ENCODE measurements at regions not wholly inside any gene's neighbourhood (a gene's known extent, or its start where the extent isn't known, plus 50 kb on each side); places are given as distances from the start of the nearest gene placed in this dataset.

DNA sequence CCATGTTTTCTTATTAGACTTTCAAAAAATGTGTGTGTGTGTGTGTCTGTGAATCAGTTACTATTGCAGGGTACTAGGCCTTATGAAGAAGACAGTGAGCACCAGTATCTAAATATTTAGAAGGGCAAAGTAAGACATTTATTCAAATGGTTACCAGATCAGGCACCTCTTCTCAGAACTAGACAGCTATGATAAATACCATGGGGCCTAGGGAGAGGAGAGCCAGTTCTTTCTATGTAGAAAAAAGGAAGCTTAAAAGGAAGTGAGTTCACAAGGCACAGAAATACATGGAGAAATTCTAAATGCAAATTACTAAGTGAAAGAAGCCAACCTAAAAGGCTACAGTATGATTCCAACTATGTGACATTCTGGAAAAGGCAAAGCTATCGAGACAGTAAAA is 261.3 kb downstream of the SOX11 start:
- no peak for DNase-seq (ENCODE audit: low read depth in 2 of 2)

DNA sequence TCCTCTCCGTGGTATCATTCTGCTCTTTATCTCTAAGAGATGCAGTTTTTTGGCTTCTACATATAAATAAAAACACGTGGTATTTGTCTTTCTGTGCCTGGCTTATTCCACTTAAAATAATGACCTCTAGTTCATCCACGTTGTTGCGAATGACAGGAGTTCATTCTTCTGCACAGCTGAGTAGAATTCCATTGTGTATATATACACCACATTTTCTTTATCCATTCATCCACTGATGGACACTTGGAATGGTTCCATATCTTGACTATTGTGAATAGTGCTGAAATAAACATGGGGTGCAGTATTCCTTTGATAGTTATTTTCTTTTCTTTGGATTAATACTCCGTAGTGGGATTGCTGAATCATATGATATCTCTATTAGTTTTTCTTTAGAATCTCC is 262.3 kb downstream of the SOX11 start:
- no peak for DNase-seq (ENCODE audit: low read depth in 2 of 2)

DNA sequence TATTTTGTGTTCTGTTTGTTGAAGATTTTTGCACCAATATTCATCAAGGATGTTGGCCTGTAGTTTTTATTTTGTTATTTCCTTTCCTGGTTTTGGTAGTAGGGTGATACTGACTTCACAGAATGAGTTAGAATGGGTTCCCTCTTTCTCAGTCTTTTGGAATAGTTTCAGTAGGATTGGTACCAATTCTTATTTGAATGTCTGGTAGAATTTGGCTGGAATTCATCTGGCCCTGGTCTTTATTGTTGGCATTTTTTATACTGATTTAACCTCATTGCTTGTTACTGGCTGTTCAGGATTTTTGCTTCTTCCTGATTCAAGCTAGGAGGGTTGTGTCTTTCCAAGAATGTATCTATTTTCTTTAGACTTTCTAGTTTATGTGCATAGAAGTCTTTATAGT is 263.7 kb downstream of the SOX11 start:
- DNase-seq (ENCODE audit: low read depth in 2 of 2), result no peak

DNA sequence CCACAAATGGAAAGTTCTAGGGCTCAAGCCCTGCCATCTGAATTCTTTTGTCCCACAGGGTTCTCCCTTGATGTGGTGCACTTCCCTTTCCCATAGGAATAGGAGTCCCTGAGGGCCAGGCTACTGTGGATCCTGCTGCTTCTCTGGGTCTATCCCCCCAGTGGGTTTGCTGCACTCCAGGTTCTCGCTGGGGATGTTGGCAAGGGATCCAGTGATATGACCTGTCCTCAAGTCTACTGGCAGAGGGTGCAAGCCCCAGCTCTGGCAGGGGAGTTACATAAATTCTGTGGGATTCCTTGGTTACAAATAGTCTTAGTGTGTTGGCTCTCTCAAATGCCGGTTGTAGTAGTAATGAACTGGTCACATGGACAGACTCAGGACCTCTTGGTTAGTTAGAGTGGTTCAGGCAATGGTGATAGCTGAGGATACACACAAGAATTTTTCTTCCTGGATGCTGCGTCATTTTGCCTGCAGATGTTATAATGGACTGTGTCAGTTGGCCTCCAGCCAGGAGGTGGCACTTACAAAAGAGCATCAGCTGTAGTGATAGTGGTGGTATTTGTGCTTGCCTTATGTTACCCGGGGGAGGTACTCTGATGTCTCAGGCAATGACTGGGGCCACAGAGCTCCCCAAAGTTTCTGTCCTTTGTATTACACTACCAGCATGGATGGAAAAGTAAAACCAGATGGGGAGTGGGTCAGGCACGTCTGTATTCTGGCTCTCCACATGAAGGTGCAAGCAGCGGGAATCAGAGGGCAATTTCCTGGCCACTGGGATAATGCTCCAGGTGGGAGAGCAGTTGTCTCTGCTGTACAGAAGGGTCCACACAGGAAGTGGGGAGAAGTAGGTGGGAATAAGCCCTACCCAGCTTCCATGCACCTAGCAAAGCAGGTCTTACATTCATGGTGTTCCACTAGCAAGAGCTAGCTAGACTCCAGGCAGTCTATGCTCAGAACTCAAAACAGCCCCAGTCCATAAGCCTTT is 267.9 kb downstream of the SOX11 start:
- no peak for DNase-seq (ENCODE audit: low read depth in 2 of 2)

DNA sequence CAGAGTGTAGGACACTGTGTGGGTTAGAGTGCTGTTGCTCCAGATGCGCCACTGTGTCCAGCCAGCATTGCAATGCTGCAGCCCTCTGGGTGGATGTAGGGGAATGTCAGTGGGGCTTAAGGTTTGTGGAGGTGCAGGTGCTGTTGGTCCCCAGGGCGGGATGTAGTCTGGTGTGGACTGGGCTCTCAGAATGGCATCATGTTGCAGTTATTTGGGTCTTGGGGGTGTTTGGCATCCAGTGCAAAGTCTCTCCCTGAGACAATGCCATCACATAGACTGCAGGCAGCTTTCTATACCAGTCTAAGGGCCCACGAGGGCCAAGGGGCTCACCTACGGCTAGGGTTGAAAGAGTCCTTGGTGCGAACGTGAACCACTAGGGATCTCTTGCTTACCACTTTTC is 275.3 kb downstream of the SOX11 start:
- no peak for DNase-seq (ENCODE audit: low read depth in 2 of 2)

DNA sequence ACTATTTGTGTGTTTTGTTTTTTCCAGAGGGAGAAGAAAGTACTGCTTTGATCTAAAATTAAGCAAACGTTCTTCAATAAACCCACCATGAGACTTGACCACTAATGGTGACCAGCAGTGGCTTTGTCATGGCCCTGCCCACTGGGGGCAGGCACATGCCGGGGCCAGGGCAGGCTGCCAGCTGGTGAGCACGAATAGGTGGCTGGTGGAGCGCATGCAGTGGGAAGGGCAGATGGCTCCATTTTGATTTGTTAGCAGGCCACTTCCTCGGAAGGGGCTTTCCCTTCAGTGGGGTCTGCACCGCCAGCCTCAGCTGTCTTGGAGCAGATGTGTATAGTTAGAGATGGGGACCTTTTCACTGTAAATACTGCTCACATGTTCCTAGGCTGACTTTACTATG is 277.1 kb downstream of the SOX11 start:
- DNase-seq (ENCODE audit: low read depth in 2 of 2), result no peak

DNA sequence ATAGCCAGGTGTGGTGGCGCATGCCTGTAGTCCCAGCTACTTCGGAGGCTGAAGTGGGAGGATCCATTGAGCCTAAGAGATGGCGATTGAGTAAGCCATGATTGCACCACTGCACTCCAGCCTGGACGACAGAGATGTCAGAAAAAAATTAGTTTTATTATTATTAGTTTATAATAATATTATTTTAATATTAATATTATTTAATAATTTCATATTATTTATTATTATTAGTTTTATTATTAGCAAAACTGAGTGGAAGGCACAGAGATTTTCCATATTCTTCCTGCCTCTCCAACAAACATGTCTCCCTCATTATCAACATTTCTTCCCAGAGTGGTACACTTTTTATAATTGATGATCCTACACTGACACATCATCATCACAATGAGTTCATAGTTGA is 278.2 kb downstream of the SOX11 start:
- DNase-seq (ENCODE audit: low read depth in 2 of 2), result no peak

DNA sequence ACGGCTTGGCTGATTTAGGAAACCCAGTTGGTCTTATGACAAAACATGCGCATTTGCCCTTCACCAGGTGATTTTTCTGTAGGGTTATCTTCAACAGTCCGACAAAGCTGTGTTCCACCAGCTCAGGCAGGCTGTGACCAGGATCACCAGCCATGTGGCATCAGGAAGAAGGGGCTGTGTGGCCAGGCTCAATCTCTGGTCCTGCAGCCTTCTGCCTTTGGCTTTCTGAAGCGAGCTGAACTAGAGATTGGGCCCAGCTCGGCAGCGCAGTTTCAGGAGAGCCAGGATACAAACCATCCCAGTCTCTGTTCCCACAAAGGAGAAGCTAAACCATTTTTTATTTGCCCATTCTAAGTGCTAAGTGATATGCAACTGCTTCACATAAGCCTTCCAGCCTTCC is 282.3 kb downstream of the SOX11 start:
- DNase-seq (ENCODE audit: low read depth in 2 of 2), result no peak

DNA sequence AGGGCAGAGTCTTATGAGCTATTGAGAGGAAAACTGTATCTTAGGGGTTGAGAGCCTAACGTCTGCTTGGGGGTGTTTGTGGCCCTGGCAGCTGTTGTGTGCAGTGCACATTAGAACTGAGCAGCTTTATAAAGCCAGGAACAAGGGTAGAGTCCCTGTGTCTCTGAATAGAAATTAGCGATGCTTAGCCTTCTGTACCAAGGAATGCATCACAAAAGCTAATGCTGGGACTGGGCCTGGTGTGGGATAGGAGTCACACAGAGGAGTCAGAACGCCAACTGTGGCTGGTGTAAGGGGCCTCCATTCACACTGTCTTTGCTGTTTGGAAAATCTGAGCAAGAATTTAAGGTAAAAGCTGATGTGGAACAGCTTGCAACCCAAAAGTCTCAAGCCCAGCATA is 283.2 kb downstream of the SOX11 start:
- DNase-seq (ENCODE audit: low read depth in 2 of 2), result no peak

DNA sequence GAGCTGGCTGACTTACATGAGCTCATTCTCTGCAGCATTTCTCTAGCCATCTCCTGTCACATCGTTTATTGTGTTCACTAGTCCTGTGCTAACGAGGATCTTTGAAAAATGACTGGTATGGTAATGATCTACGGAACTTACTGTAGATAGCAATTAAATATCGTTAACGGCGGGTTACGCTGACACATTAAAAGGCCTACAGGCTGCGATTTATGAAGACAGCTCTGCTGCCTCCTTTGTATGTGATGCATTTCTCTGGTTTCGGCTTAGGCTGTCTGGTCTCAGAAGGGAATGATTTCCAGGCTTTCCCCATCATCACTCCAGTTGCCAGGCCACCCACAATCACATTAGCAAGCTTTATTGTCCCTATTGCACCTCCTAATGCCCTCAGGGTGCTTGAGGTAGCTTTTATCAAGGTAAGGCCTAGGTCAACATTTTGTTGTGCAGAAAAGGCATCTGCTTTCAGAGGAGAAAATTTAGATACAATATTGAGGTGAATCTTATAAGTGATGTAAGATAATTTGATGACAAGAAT is 284.4 kb downstream of the SOX11 start:
- no peak for DNase-seq (ENCODE audit: low read depth in 2 of 2)

DNA sequence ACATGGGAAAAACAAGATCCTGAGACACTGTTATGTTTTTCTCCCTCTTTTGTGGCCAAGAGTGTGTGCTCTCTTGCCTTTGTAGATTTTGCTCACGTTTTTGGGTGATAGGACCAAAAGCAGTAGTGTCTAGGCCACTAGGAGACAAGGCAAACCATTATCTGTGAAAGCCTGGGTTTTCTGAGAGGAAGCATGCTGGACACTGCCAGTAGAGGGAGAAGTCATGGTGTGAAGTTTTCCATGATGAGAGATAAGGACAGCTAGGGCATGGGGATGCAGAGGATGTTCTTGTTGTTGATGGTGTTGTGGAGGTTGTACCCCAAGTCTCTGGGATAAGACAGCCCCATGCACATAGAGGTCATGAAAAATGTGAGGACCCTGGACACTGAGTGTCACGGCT is 285.3 kb downstream of the SOX11 start:
- DNase-seq (ENCODE audit: low read depth in 2 of 2), result no peak

DNA sequence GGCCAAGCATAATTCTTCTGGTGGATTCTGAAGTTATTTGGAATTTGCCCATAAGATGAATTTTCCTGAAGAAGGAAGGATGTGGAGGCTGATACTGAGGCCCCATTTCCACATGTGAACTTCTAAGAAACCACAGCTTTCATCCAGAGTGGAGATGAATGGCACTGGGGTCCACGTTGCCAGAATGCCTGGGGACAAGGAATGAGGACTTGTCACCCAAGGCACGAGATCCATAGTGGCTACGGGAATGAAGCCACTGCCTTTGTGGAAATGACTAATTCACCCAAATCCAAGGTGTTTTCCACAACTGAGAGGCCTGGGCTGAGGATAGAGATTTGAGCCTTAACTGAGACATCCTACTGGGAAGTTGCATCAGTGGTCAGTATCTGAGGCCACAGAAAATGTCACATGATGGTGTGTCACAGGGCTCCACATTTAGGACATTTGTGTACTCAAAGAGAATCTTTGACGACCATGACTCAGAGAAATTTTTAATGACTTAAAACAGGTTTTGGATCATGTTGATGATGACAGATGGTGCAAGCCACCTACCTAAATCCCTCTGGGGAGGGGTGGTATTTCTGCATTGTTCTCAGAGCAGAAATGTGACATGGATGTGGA is 286.1 kb downstream of the SOX11 start:
- DNase-seq (ENCODE audit: low read depth in 2 of 2), result no peak

DNA sequence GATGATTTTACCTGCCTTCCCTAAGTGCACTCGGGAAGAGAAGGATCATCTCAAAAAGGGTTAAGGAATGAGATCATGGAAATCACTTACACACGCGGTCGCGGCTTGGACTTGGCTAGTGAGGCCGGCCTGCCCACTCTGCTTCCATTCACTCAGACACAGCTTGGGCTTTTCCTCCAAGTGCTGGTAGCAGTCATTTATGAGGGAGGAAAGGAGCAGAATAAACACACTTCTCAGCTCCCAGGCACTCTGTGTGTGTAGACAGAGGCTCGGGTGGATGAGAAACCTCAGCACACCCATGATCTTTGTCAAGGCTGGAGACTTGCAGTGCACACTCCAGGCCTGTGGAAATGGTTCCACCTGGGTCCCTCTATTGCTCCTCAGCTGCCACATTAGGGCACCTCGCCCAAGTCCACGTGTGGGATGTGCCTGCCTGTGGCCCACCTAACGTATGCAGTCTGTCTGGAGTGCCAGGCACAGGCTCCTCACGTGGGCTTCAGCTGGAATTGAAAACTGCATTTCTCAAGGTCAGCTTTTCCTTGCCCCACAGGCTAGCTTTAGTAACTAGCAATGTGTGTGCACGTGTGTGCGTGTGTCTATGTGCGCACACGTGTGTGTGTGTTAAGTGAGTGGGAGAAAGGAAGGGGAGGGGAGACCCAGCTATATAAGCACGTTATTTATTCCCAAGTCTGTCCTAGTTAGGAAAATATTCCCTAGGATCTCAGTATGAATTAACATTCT is 288.4 kb downstream of the SOX11 start:
- no peak for DNase-seq (ENCODE audit: low read depth in 2 of 2)

DNA sequence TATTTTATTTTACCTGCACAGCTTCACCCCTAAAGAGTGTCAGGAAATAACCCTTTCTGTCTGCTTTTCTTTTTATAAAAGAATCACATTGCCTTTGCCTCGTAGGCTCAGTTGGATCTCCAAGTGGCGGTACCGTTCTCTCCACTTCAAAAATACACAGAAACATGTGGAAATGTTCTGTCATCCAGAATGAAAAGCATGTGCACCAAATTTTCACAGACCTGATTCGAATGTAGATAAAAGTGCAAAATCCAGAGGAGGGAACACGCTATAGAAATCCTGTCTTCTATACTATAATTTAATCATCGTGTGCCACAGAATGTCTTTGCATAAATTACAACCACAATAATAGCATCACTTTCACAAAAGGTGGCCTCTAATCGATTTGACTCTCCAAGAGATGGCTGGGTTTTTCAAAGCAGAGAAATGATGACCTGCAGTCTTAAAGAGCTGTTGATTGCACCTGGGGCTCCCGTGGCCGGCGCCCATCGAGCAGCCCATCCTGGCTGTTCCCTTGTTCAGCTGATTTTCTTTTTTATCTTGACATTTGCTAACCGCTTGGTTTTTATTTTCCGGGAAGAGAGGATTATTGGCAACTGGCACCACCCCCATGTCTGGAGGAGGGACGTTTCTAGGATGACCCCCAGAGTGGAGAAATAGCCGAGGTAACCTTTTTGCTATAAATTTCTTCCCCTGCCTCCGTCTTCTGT is 290.2 kb downstream of the SOX11 start:
- DNase-seq (ENCODE audit: low read depth in 2 of 2), result no peak

DNA sequence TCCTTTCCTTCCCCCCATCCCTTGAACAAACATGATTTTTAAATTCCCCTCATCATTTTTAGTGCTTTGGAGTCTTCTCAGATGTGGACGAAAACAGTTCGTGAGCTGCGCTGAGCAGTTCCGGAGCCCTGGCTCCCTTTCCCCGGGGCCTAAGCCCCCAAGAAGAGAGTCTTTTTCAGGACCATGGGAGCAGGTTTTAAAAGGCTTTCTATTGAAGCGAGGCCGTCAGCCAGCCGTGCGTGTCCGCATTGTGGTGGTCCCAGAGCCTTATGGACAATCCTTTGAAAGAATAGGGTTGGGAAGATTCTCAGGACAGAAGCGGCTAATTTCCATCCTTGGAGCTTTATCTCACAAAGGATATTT is 290.7 kb downstream of the SOX11 start:
- DNase-seq (ENCODE audit: low read depth in 2 of 2), result no peak

DNA sequence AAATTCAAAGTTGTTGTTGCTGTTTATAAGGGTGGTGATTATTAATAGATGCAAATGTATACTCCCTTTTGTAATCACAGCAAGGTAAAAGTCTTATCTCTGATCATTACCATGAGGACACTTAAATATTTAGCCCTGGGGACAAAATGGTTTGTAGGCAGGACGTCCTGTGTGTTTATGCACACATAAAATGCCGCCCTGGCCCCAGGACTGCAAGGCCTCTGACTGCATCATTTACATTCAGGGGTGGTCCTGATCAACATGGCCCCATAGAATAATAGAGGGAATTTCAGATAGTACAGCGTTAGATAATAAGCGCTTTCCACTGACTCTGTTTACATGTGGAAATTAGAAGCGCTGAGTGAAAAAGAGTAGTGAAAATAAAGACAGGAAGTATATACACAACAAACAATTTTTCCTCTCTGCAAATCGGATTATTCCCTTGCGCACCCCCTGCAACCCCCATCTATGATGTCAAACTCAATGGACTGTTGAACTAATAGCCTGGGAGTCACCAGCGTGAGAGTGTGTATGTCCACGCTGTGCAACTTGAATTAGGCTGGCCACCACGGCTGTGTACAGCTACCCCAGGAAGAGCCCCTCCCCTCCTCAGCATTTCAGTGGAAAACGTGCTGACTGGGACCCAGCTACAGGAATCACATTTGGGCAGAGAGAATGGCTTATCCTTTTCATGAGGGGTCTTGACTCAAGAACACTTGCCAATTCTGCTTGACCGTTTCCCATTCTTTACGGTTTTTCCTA is 291.5 kb downstream of the SOX11 start:
- DNase-seq (ENCODE audit: low read depth in 2 of 2), result no peak

DNA sequence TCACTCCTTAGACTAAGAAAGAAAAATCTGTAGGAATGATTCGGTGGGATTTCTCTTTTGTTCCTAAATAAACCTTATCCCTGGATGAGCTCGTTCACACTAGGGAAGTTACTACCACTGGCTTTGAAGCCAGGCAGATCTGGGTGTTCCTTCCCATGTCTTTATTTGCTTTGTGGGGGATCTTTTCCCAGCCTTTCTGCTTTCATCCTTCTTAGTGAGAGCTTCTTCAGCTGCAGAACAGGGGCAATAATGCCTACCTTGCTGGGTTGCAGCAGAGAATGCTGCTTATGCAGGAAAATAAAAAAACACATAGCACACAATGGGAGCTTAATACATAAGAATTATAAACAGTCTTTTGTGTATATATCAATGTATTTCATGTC is 292.1 kb downstream of the SOX11 start:
- no peak for DNase-seq (ENCODE audit: low read depth in 2 of 2)

DNA sequence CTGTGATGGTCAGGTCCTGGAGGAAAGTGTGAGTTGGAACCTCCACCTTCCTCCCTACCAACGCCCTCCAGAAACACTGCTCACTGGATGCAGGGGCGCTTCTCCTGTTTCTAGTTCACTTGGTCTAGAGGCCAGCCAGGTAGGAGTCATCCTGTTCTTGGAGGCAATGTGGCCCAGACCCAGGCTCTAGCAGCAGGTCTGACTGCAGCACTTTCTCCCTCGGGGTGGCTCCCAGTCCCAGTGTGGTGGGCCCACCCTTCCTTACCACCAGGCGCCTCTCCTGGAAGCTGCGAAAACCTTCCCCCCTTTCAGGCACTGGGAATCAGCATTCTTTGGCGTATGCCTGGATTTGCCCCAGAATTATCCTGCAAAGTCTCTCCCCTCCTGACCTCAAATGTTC is 292.8 kb downstream of the SOX11 start:
- DNase-seq (ENCODE audit: low read depth in 2 of 2), result no peak

DNA sequence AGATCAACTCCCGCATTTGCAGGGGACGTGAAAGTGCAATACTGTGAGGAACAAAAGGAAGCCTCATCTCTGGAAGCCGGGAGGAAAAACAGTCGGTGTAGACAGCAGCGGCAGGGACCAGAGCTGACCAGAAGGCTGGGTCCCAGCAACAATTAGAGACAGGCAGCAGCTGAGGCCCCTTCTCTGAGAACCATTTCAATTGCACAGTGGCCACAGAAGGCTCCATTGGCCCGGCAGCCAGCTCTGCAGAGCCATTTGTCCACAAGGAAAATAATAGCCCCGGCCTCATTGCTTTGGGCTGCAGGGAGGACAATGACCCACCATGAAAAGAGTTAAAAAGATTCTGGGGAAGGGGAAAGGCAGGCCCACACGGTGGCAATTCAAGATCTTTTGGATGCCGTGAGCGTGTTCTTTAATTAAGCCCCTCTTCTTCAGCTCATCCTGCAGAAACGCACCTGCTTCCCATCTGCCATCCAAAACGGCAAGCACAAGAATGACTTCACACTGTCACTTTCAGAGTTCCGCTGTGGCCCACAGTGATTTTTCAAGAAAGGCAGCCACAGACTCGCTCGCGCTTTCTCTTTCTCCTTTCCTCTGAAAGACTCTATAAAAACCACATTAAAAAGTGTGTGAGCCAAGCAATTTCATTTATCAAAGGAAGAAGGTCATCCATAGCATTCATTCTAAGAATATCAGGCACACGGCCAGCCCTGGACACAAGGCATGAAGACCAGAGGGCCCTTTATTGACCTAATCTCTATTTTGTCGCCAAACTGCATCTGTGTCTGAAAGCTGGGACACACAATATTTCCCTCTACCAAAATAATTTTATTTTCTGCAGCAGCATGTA is 293.6 kb downstream of the SOX11 start:
- no peak for DNase-seq (ENCODE audit: low read depth in 2 of 2)
